Colonic mucosa (tissue), 4 donors: ENCODE measurements at regions not wholly inside any gene's neighbourhood (a gene's known extent, or its start where the extent isn't known, plus 50 kb on each side); places are given as distances from the start of the nearest gene placed in this dataset.

Source experiments
- DNase-seq: peaks from one replicate; pipeline ENCODE4 v3.0.0-alpha.2; 2020
- H3K27ac ChIP-seq: fragments of 200-600 bp; one replicate; pipeline ENCODE4 v1.8.0; 2021
- H3K27me3 ChIP-seq: fragments of 200-600 bp; one replicate; pipeline ENCODE4 v1.8.0; 2021
- H3K36me3 ChIP-seq: fragments of 200-600 bp; one replicate; pipeline ENCODE4 v1.8.0; 2021
- H3K4me1 ChIP-seq: fragments of 200-600 bp; one replicate; pipeline ENCODE4 v1.8.0; 2021; ENCODE audit warnings: mild to moderate bottlenecking
- H3K4me3 ChIP-seq: fragments of 200-600 bp; one replicate; pipeline ENCODE4 v1.8.0; 2021
- H3K9ac ChIP-seq, 2 donors: one replicate each; pipeline ENCODE4 v1.7.0; 2013; ENCODE audit warnings: control low read depth in 2 of 2, low read depth in 2 of 2, low read length in 2 of 2
- H3K9me3 ChIP-seq: fragments of 200-600 bp; one replicate; pipeline ENCODE4 v1.8.0; 2021
- CTCF ChIP-seq: fragments of 200-600 bp; IDR thresholded peaks from one replicate; pipeline ENCODE4 v1.8.0; 2022; ENCODE audit warnings: antibody characterized with exemption, mild to moderate bottlenecking
- intact Hi-C: fragments of 100-400 bp; cut with DNase I; formaldehyde crosslinking; loops from one replicate; pipeline ENCODE4 v1.14.1; 2022
- donor health status: healthy.
- donor health status: DM: no; HTN: no; CAD: no.
- donor health status: DM: no; HTN: no; CAD: no.

- TF ChIP-seq CTCF = no peak
- intact Hi-C loops = no loop called here
- H3K4me3 ChIP-seq = no peak overlapping the region
- no peak overlapping the region for H3K9ac ChIP-seq
- DNase-seq = no peak
- no peaks in the 10 kb centered on the region for H3K36me3 ChIP-seq
- H3K4me1 ChIP-seq = no peaks in the 10 kb centered on the region
- no peaks in the 10 kb centered on the region for H3K27me3 ChIP-seq
- no peak overlapping the region for H3K27ac ChIP-seq
- H3K9me3 ChIP-seq = no peaks in the 10 kb centered on the region
Observed at GRCh38 chr13:59343132-59343531, 820.6 kb downstream of the DIAPH3 start.

GRCh38 chr13:59343993-59344822, 819.5 kb downstream of the DIAPH3 start:
- no peaks in the 10 kb centered on the region for H3K4me1 ChIP-seq
- H3K9ac ChIP-seq = no peak overlapping the region
- no peaks in the 10 kb centered on the region for H3K9me3 ChIP-seq
- no peak overlapping the region for H3K4me3 ChIP-seq
- intact Hi-C loops = no loop called here
- H3K27me3 ChIP-seq = no peaks in the 10 kb centered on the region
- H3K27ac ChIP-seq = no peak overlapping the region
- H3K36me3 ChIP-seq = no peaks in the 10 kb centered on the region
- DNase-seq = no peak
- TF ChIP-seq CTCF = no peak

- no peak for DNase-seq
- no peak for TF ChIP-seq CTCF
- H3K4me1 ChIP-seq = no peaks in the 10 kb centered on the region
- H3K4me3 ChIP-seq = no peak overlapping the region
- H3K9me3 ChIP-seq = no peaks in the 10 kb centered on the region
- intact Hi-C loops = no loop called here
- H3K27ac ChIP-seq = no peak overlapping the region
- no peak overlapping the region for H3K9ac ChIP-seq
- no peaks in the 10 kb centered on the region for H3K36me3 ChIP-seq
- H3K27me3 ChIP-seq = no peaks in the 10 kb centered on the region
Observed at GRCh38 chr13:59345311-59345710, 818.4 kb downstream of the DIAPH3 start.

- Histone ChIP-seq H3K9me3 (no peaks in the 10 kb centered on the region), H3K36me3 (no peaks in the 10 kb centered on the region), H3K4me3 (no peak overlapping the region), H3K27me3 (no peaks in the 10 kb centered on the region), H3K27ac (no peak overlapping the region), H3K4me1 (no peaks in the 10 kb centered on the region), H3K9ac (no peak overlapping the region)
- no peak for DNase-seq
- TF ChIP-seq CTCF = no peak
- intact Hi-C loops = no loop called here
Observed at GRCh38 chr13:59346999-59347723, 816.6 kb downstream of the DIAPH3 start.

- TF ChIP-seq CTCF = no peak
- H3K27ac ChIP-seq = no peak overlapping the region
- H3K9ac ChIP-seq = no peak overlapping the region
- no peak overlapping the region for H3K4me3 ChIP-seq
- no peaks in the 10 kb centered on the region for H3K4me1 ChIP-seq
- H3K9me3 ChIP-seq = no peaks in the 10 kb centered on the region
- DNase-seq = no peak
- no peaks in the 10 kb centered on the region for H3K36me3 ChIP-seq
- no peaks in the 10 kb centered on the region for H3K27me3 ChIP-seq
- intact Hi-C loops = no loop called here
Observed at GRCh38 chr13:59348617-59349016, 815.1 kb downstream of the DIAPH3 start.
